Stomach (tissue), 4 donors: ENCODE measurements at regions not wholly inside any gene's neighbourhood (a gene's known extent, or its start where the extent isn't known, plus 50 kb on each side); places are given as distances from the start of the nearest gene placed in this dataset.

Source experiments
- POLR2A ChIP-seq, 4 donors: fragments of 450-650 bp; IDR thresholded peaks; one replicate each; pipeline ENCODE4 v1.6.1; 2016; ENCODE audit warnings: antibody characterized with exemption in 4 of 4, control low read depth in 2 of 4, mild to moderate bottlenecking in 1 of 4, moderate library complexity in 1 of 4
- TF ChIP-seq, protein P1 (sequence below), 7 experiments: fragments of 450-650 bp in 4 of 7; fragments of 200-600 bp in 3 of 7; sonication (generic) in 3 of 7; IDR thresholded peaks; one replicate each; pipeline ENCODE4 v1.5.1; 2016 to 2019; ENCODE audit warnings: antibody characterized with exemption in 7 of 7, control low read depth in 2 of 7, mild to moderate bottlenecking in 1 of 7

DNA sequence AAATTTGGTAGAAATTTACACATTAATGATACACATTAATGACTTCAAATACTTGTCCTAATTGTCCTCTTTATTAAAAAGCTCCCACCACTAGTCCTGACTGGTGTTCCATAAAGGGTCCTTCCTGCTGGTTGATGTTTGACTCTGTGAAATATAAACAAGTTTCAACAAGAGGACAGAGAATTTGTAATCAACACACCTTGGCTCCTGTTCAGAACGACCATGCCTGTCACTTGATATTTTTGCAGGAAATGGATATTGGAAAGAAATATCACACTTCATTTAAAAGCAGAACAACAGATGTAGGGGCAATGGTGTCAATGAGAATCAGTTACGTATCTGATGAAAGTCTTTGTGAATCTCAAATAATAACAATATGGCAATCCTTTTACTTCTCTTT lies 211.7 kb downstream of the ENC1 start:
- TF ChIP-seq, protein P1, sequence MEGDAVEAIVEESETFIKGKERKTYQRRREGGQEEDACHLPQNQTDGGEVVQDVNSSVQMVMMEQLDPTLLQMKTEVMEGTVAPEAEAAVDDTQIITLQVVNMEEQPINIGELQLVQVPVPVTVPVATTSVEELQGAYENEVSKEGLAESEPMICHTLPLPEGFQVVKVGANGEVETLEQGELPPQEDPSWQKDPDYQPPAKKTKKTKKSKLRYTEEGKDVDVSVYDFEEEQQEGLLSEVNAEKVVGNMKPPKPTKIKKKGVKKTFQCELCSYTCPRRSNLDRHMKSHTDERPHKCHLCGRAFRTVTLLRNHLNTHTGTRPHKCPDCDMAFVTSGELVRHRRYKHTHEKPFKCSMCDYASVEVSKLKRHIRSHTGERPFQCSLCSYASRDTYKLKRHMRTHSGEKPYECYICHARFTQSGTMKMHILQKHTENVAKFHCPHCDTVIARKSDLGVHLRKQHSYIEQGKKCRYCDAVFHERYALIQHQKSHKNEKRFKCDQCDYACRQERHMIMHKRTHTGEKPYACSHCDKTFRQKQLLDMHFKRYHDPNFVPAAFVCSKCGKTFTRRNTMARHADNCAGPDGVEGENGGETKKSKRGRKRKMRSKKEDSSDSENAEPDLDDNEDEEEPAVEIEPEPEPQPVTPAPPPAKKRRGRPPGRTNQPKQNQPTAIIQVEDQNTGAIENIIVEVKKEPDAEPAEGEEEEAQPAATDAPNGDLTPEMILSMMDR (IDR thresholded peaks at IDR 0.05): no peak
- TF ChIP-seq POLR2A (IDR thresholded peaks at IDR 0.05): no peak
